GM23248 (cell line): ENCODE measurements at regions not wholly inside any gene's neighbourhood (a gene's known extent, or its start where the extent isn't known, plus 50 kb on each side); places are given as distances from the start of the nearest gene placed in this dataset.

Experiments used
- DNase-seq: peaks from one replicate; pipeline ENCODE4 v3.0.0-alpha.2; 2015
- H2AFZ ChIP-seq: fragments of 200-600 bp; sonication (generic); 2 replicates; pipeline ENCODE4 v1.6.1; 2016; ENCODE audit warnings: antibody characterized with exemption
- H3F3A ChIP-seq: fragments of 200-600 bp; sonication (generic); 2 replicates; pipeline ENCODE4 v1.6.1; 2016; ENCODE audit warnings: mild to moderate bottlenecking, antibody characterized with exemption, mixed run types; ENCODE audit not compliant: insufficient read depth
- H3K27ac ChIP-seq: fragments of 200-600 bp; sonication (generic); 2 replicates; pipeline ENCODE4 v1.5.1; 2016; ENCODE audit warnings: mild to moderate bottlenecking
- H3K27me3 ChIP-seq: fragments of 200-600 bp; sonication (generic); replicated peaks from 2 replicates; pipeline ENCODE4 v1.6.1; 2016; ENCODE audit warnings: mild to moderate bottlenecking; ENCODE audit not compliant: insufficient read depth
- H3K36me3 ChIP-seq: fragments of 200-600 bp; sonication (generic); 2 replicates; pipeline ENCODE4 v1.6.1; 2016; ENCODE audit warnings: low read depth, mild to moderate bottlenecking
- H3K4me1 ChIP-seq: fragments of 200-600 bp; sonication (generic); 2 replicates; pipeline ENCODE4 v1.6.1; 2016; ENCODE audit warnings: mild to moderate bottlenecking; ENCODE audit not compliant: insufficient read depth
- H3K4me2 ChIP-seq: fragments of 200-600 bp; sonication (generic); one replicate; pipeline ENCODE4 v1.6.1; 2016; ENCODE audit warnings: mild to moderate bottlenecking; ENCODE audit not compliant: unreplicated experiment
- H3K4me3 ChIP-seq: fragments of 200-600 bp; sonication (generic); 2 replicates; pipeline ENCODE4 v1.5.1; 2016; ENCODE audit warnings: mild to moderate bottlenecking
- H3K79me2 ChIP-seq: fragments of 200-600 bp; sonication (generic); 2 replicates; pipeline ENCODE4 v1.6.1; 2016; ENCODE audit warnings: mild to moderate bottlenecking; ENCODE audit not compliant: insufficient read depth
- H3K9ac ChIP-seq: fragments of 200-600 bp; sonication (generic); 2 replicates; pipeline ENCODE4 v1.6.1; 2016; ENCODE audit warnings: mild to moderate bottlenecking
- H3K9me2 ChIP-seq: fragments of 200-600 bp; sonication (generic); 2 replicates; pipeline ENCODE4 v1.6.1; 2016; ENCODE audit warnings: mixed run types, mild to moderate bottlenecking, moderate library complexity; ENCODE audit not compliant: insufficient read depth
- H3K9me3 ChIP-seq: fragments of 200-600 bp; sonication (generic); one replicate; pipeline ENCODE4 v1.6.1; 2017; ENCODE audit warnings: low read depth
- H4K20me1 ChIP-seq: fragments of 200-600 bp; sonication (generic); 2 replicates; pipeline ENCODE4 v1.6.0; 2016; ENCODE audit not compliant: insufficient read depth
- EZH2 ChIP-seq: fragments of 200-600 bp; sonication (generic); IDR thresholded peaks from 2 replicates; pipeline ENCODE4 v1.6.1; 2018; ENCODE audit warnings: antibody characterized with exemption, mild to moderate bottlenecking; ENCODE audit not compliant: insufficient read depth, poor library complexity, severe bottlenecking
- EZH2phosphoT487 ChIP-seq: fragments of 200-600 bp; sonication (generic); IDR thresholded peaks from 2 replicates; pipeline ENCODE4 v1.6.1; 2018; ENCODE audit warnings: antibody characterized with exemption, moderate library complexity, mild to moderate bottlenecking, low read depth; ENCODE audit not compliant: insufficient read depth
- WGBS, 2 experiments: methylation state at CpG; one replicate each; pipeline ENCODE4 v1.1.6; 2015 to 2017; ENCODE audit warnings: low lambda C conversion rate in 2 of 2, low coverage in 1 of 2; ENCODE audit errors: missing lambda C conversion rate in 2 of 2; 5-methylcytosine and 5-hydroxymethylcytosine counted together
- in situ Hi-C: fragments of 300-500 bp; cut with MboI; formaldehyde crosslinking; loops from 2 replicates; pipeline ENCODE4 v1.15.0; 2020

DNA sequence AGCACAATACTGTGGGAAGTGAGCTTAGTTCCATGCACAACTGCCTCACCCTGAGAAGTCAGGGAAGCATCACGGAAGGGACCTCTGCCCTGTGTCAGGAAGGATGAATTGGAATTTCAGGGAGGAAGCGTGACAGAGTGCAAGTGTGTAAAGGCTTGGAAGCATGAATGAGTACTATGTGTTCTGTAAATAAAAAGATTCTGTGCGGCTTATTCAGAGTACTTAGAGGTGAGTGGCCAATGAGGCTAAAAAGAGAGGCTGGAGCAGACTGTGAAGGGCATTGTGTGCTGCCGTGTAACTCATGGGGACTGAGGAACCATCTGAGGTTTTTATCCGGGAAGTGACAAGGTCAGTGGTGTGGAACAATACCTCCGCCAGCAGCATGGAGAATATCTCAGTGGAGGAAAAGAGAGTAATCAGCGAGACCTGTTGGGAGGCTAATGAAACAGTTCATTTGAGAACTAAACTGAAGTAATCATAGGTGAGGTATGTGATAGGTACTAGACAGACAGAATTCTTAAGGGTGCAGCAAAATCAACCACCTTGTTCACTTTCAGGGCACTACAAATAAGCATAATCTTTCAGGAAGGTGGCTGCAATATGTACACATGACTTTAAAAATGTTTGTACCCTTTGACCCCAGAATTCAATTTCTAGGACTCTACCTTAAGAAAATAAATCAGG lies 64.9 kb upstream of the SPRED1 start:
- in situ Hi-C loops = no loop called here
- no peak overlapping the region for H3K4me3 ChIP-seq

DNA sequence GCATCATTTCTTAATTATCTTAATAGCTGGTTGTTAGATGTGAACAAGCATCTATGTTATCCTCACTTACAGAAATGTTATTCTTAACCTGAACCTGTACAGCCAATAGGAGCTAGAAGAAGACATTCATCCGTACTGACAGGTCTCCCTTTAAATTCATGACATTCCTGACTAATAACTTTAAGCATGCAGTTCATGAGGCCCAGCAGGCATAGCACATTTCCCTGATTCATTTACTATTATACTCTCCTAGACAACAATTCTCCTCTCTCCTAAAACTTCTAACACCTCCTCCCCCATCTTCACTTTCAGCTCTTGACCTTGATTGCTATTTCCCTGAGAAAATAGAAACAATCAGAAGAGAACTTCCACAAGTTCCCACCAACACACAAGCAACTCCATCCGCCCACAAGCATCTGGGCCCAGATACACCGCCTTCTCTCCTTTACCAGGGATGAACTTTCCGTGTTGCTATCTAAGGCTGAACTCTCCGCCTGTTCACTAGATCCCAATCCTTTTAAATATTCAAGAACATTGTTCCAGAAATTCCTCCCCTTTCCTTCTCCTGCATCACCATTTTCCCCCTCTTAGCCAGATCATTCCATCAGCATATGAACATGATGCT lies 62.9 kb upstream of the SPRED1 start:
- no peaks in the 10 kb centered on the region for H4K20me1 ChIP-seq
- 76 to 77% methylated on average over 5 of the region's 5 CpGs for WGBS, 2 experiments
- peaks cover 5% of the 10 kb centered on the region; the same call in 1 of the 2 replicates for H3K4me1 ChIP-seq
- no peaks in the 10 kb centered on the region for H3K79me2 ChIP-seq
- in situ Hi-C loops = no loop called here
- DNase-seq = peak; percentile 13
- no peak overlapping the region for H3K4me3 ChIP-seq
- TF ChIP-seq EZH2phosphoT487 (no peak), EZH2 (no peak)
- no peaks in the 10 kb centered on the region for H3K36me3 ChIP-seq
- H3K27ac ChIP-seq = no peak overlapping the region
- H3K27me3 ChIP-seq = no peaks in the 10 kb centered on the region
- no peak overlapping the region for H3K4me2 ChIP-seq
- H3K9me2 ChIP-seq = no peaks in the 10 kb centered on the region
- H3K9ac ChIP-seq = no peak overlapping the region
- no peak overlapping the region for H2AFZ ChIP-seq
- H3F3A ChIP-seq = peaks cover 3% of the 10 kb centered on the region
- H3K9me3 ChIP-seq = no peaks in the 10 kb centered on the region

More for the DNA sequence above, 64.9 kb upstream of the SPRED1 start:
- Histone ChIP-seq H3K36me3 (no peaks in the 10 kb centered on the region), H3K9me3 (no peaks in the 10 kb centered on the region), H3K9me2 (no peaks in the 10 kb centered on the region), H4K20me1 (no peaks in the 10 kb centered on the region), H3F3A (no peaks in the 10 kb centered on the region), H3K4me2 (no peak overlapping the region), H3K79me2 (no peaks in the 10 kb centered on the region), H3K9ac (no peak overlapping the region), H3K4me1 (no peaks in the 10 kb centered on the region), H2AFZ (no peak overlapping the region), H3K27ac (no peak overlapping the region), H3K27me3 (no peaks in the 10 kb centered on the region)
- WGBS, 2 experiments = 87 to 90% methylated on average over 7 of the region's 7 CpGs
- TF ChIP-seq EZH2phosphoT487 (no peak), EZH2 (no peak)
- no peak for DNase-seq

- Histone ChIP-seq H3K4me1 (peaks cover 11% of the 10 kb centered on the region; the same call in 1 of the 2 replicates), H4K20me1 (no peaks in the 10 kb centered on the region), H3K27ac (no peak overlapping the region), H3K9me2 (no peaks in the 10 kb centered on the region), H3K27me3 (no peaks in the 10 kb centered on the region), H3K79me2 (no peaks in the 10 kb centered on the region), H3K9ac (no peak overlapping the region), H2AFZ (no peak overlapping the region), H3K36me3 (no peaks in the 10 kb centered on the region), H3K4me2 (no peak overlapping the region), H3K9me3 (no peaks in the 10 kb centered on the region), H3K4me3 (no peak overlapping the region), H3F3A (peaks cover 5% of the 10 kb centered on the region)
- no peak for TF ChIP-seq EZH2
- DNase-seq = no peak
- in situ Hi-C loops = no loop called here
- WGBS, 2 experiments = 93 to 97% methylated on average over 10 of the region's 10 CpGs
Observed at GRCh38 chr15:38190501-38190900, 62.1 kb upstream of the SPRED1 start.

DNA sequence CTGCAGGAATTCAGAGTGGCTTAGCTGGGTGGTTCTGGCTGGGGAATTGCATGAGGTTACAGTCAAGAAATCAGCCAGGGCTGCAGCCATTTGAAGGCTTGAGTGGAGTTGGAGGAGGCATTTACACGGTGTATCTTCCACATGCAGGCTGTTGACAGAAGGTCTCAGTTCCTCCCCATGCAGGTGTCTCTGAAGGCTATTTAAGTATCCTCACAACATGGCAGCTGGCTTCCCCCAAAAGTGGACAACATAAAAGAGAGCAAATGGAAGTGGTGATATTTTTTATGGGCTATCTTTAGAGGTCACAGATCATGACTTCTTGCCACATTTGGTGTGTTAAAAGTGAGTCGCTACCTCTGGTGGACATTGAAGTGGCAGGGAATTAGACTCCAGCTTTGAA lies 60.1 kb upstream of the SPRED1 start:
- no peaks in the 10 kb centered on the region for H4K20me1 ChIP-seq
- H3K4me3 ChIP-seq = no peak overlapping the region
- 96 to 98% methylated on average over 2 of the region's 2 CpGs for WGBS, 2 experiments
- H3K9me3 ChIP-seq = no peaks in the 10 kb centered on the region
- DNase-seq = no peak
- H3K36me3 ChIP-seq = no peaks in the 10 kb centered on the region
- in situ Hi-C loops = no loop called here
- H3K9ac ChIP-seq = no peak overlapping the region
- H3K27me3 ChIP-seq = no peaks in the 10 kb centered on the region
- H2AFZ ChIP-seq = no peak overlapping the region
- peaks cover 8% of the 10 kb centered on the region for H3F3A ChIP-seq
- H3K79me2 ChIP-seq = no peaks in the 10 kb centered on the region
- no peaks in the 10 kb centered on the region for H3K9me2 ChIP-seq
- TF ChIP-seq EZH2 (no peak), EZH2phosphoT487 (no peak)
- peaks cover 18% of the 10 kb centered on the region; the same call in 1 of the 2 replicates for H3K4me1 ChIP-seq
- no peak overlapping the region for H3K27ac ChIP-seq
- H3K4me2 ChIP-seq = no peak overlapping the region
